DOHH2 (cell line): ENCODE measurements at regions not wholly inside any gene's neighbourhood (a gene's known extent, or its start where the extent isn't known, plus 50 kb on each side); places are given as distances from the start of the nearest gene placed in this dataset.

Experiments used
- H3F3A ChIP-seq: fragments of 200-600 bp; sonication (generic), shearing (Covaris generic); 2 replicates; pipeline ENCODE4 v1.6.0; 2016; ENCODE audit warnings: antibody characterized with exemption, mild to moderate bottlenecking; ENCODE audit not compliant: control insufficient read depth, insufficient read depth
- H3K27ac ChIP-seq: fragments of 200-600 bp; sonication (generic); 2 replicates; pipeline ENCODE4 v1.5.1; 2014; ENCODE audit warnings: low read depth, mild to moderate bottlenecking, low read length, moderate library complexity
- H3K27me3 ChIP-seq: fragments of 200-600 bp; sonication (generic); 2 replicates; pipeline ENCODE4 v1.6.1; 2014; ENCODE audit warnings: mild to moderate bottlenecking, low read length, mixed read lengths; ENCODE audit not compliant: control insufficient read depth
- H3K36me3 ChIP-seq: fragments of 200-600 bp; sonication (generic); 2 replicates; pipeline ENCODE4 v1.6.1; 2014; ENCODE audit warnings: mild to moderate bottlenecking, low read length, moderate library complexity, mixed read lengths; ENCODE audit not compliant: control insufficient read depth
- H3K4me1 ChIP-seq: fragments of 200-600 bp; sonication (generic); 2 replicates; pipeline ENCODE4 v1.6.1; 2014; ENCODE audit warnings: mild to moderate bottlenecking, low read length, mixed read lengths; ENCODE audit not compliant: control insufficient read depth
- H3K4me2 ChIP-seq: fragments of 200-600 bp; sonication (generic); 2 replicates; pipeline ENCODE4 v1.6.0; 2014; ENCODE audit warnings: mild to moderate bottlenecking, low read length, moderate library complexity
- H3K4me3 ChIP-seq: fragments of 200-600 bp; sonication (generic); 2 replicates; pipeline ENCODE4 v1.5.1; 2014; ENCODE audit warnings: mild to moderate bottlenecking, low read length, mixed read lengths
- H3K79me2 ChIP-seq: fragments of 200-600 bp; sonication (generic); 2 replicates; pipeline ENCODE4 v1.6.1; 2014; ENCODE audit warnings: mild to moderate bottlenecking, low read length, mixed read lengths; ENCODE audit not compliant: control insufficient read depth
- H3K9me2 ChIP-seq: fragments of 200-600 bp; sonication (generic); replicated peaks from 2 replicates; pipeline ENCODE4 v1.6.1; 2014; ENCODE audit warnings: mild to moderate bottlenecking, low read length, mixed read lengths; ENCODE audit not compliant: control insufficient read depth
- H3K9me3 ChIP-seq: fragments of 200-600 bp; sonication (generic); 2 replicates; pipeline ENCODE4 v1.6.1; 2014; ENCODE audit warnings: antibody characterized with exemption, low read length, mixed read lengths; ENCODE audit not compliant: control insufficient read depth, insufficient read depth
- H4K20me1 ChIP-seq: fragments of 200-600 bp; sonication (generic); 2 replicates; pipeline ENCODE4 v1.6.0; 2014; ENCODE audit warnings: low read depth, mild to moderate bottlenecking, antibody characterized with exemption, low read length, moderate library complexity; ENCODE audit not compliant: control insufficient read depth, insufficient read depth
- EZH2phosphoT487 ChIP-seq: fragments of 200-600 bp; sonication (generic); IDR thresholded peaks from 2 replicates; pipeline ENCODE4 v1.6.1; 2017; ENCODE audit warnings: borderline replicate concordance, mild to moderate bottlenecking, antibody characterized with exemption, low read length, moderate library complexity, mixed read lengths
- TF ChIP-seq, protein P1 (sequence below): fragments of 200-600 bp; sonication (generic); IDR thresholded peaks from one replicate; pipeline ENCODE4 v1.5.1; 2014; ENCODE audit warnings: antibody characterized with exemption, mild to moderate bottlenecking, low read depth, low read length; ENCODE audit not compliant: poor library complexity, severe bottlenecking

DNA sequence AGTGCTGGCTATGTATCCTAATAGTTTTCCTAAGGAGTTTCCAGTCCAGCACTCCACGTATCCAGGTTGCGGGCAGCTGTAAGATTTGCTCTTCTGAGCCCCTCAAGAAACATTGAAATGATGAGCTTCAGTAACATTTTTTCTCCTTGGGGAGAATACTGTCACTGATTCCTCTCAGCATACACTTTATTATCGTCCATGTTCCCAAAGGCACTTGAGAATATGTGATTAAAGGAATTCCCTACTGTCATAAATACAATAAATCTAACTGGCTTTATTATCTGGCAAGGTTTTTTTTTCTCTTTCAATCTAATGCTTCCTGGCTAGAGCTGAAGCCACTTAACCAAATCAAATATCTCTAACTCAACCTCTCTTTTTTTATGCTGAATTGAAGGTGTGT, 359.2 kb upstream of the PKN2 start:
- no peaks in the 10 kb centered on the region for H3K9me3 ChIP-seq
- H3F3A ChIP-seq, result no peaks in the 10 kb centered on the region
- TF ChIP-seq EZH2phosphoT487, result no peak
- TF ChIP-seq, protein P1, sequence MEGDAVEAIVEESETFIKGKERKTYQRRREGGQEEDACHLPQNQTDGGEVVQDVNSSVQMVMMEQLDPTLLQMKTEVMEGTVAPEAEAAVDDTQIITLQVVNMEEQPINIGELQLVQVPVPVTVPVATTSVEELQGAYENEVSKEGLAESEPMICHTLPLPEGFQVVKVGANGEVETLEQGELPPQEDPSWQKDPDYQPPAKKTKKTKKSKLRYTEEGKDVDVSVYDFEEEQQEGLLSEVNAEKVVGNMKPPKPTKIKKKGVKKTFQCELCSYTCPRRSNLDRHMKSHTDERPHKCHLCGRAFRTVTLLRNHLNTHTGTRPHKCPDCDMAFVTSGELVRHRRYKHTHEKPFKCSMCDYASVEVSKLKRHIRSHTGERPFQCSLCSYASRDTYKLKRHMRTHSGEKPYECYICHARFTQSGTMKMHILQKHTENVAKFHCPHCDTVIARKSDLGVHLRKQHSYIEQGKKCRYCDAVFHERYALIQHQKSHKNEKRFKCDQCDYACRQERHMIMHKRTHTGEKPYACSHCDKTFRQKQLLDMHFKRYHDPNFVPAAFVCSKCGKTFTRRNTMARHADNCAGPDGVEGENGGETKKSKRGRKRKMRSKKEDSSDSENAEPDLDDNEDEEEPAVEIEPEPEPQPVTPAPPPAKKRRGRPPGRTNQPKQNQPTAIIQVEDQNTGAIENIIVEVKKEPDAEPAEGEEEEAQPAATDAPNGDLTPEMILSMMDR, result no peak
- H4K20me1 ChIP-seq, result no peaks in the 10 kb centered on the region
- no peak overlapping the region for H3K4me3 ChIP-seq
- H3K9me2 ChIP-seq, result no peaks in the 10 kb centered on the region
- no peak overlapping the region for H3K4me2 ChIP-seq
- no peak overlapping the region for H3K27ac ChIP-seq
- H3K27me3 ChIP-seq, result no peaks in the 10 kb centered on the region
- H3K36me3 ChIP-seq, result no peaks in the 10 kb centered on the region
- no peaks in the 10 kb centered on the region for H3K4me1 ChIP-seq
- H3K79me2 ChIP-seq, result no peaks in the 10 kb centered on the region

- H3K79me2 ChIP-seq, result no peaks in the 10 kb centered on the region
- H3K9me2 ChIP-seq, result no peaks in the 10 kb centered on the region
- no peak for TF ChIP-seq EZH2phosphoT487
- TF ChIP-seq, protein P1, result no peak
- H3K4me2 ChIP-seq, result no peak overlapping the region
- no peaks in the 10 kb centered on the region for H3K9me3 ChIP-seq
- no peak overlapping the region for H3K4me3 ChIP-seq
- no peak overlapping the region for H3K27ac ChIP-seq
- H4K20me1 ChIP-seq, result no peaks in the 10 kb centered on the region
- no peaks in the 10 kb centered on the region for H3K4me1 ChIP-seq
- H3K27me3 ChIP-seq, result no peaks in the 10 kb centered on the region
- no peaks in the 10 kb centered on the region for H3F3A ChIP-seq
- no peaks in the 10 kb centered on the region for H3K36me3 ChIP-seq
Measured at GRCh38 chr1:88327391-88328267, 356.4 kb upstream of the PKN2 start.

- no peaks in the 10 kb centered on the region for H3K27me3 ChIP-seq
- no peak overlapping the region for H3K4me3 ChIP-seq
- no peak overlapping the region for H3K4me2 ChIP-seq
- H3K36me3 ChIP-seq, result no peaks in the 10 kb centered on the region
- no peak for TF ChIP-seq EZH2phosphoT487
- no peaks in the 10 kb centered on the region for H3K9me3 ChIP-seq
- H3K4me1 ChIP-seq, result no peaks in the 10 kb centered on the region
- no peaks in the 10 kb centered on the region for H3K9me2 ChIP-seq
- no peak overlapping the region for H3K27ac ChIP-seq
- no peaks in the 10 kb centered on the region for H3K79me2 ChIP-seq
- no peaks in the 10 kb centered on the region for H3F3A ChIP-seq
- no peaks in the 10 kb centered on the region for H4K20me1 ChIP-seq
Measured at GRCh38 chr1:88330201-88330600, 353.9 kb upstream of the PKN2 start.

- H3K4me2 ChIP-seq, result no peak overlapping the region
- TF ChIP-seq EZH2phosphoT487, result no peak
- TF ChIP-seq, protein P1, result no peak
- H3K9me3 ChIP-seq, result no peaks in the 10 kb centered on the region
Measured at GRCh38 chr1:88333086-88333695, 350.9 kb upstream of the PKN2 start.

More at GRCh38 chr1:88333086-88333695, 350.9 kb upstream of the PKN2 start:
- Histone ChIP-seq H3K27ac (no peak overlapping the region), H3K36me3 (no peaks in the 10 kb centered on the region), H3K79me2 (no peaks in the 10 kb centered on the region), H3K27me3 (no peaks in the 10 kb centered on the region), H4K20me1 (no peaks in the 10 kb centered on the region), H3F3A (no peaks in the 10 kb centered on the region), H3K4me1 (no peaks in the 10 kb centered on the region), H3K9me2 (no peaks in the 10 kb centered on the region), H3K4me3 (no peak overlapping the region)
